Glomerular visceral epithelial cell (primary cell): ENCODE measurements at regions not wholly inside any gene's neighbourhood (a gene's known extent, or its start where the extent isn't known, plus 50 kb on each side); places are given as distances from the start of the nearest gene placed in this dataset.
A peak's percentile ranks its signal among the peaks of the same experiment; 100 is the strongest.

Experiments
- DNase-seq: peaks from one replicate; pipeline ENCODE4 v3.0.0-alpha.2; 2016; ENCODE audit errors: extremely low spot score

- no peak for DNase-seq
These were observed 99.1 kb downstream of the ZNF608 start for GRCh38 chr5:124647352-124647751.

GRCh38 chr5:124645396-124645795 lies 101.0 kb downstream of the ZNF608 start:
- DNase-seq = peak; percentile 88

DNA sequence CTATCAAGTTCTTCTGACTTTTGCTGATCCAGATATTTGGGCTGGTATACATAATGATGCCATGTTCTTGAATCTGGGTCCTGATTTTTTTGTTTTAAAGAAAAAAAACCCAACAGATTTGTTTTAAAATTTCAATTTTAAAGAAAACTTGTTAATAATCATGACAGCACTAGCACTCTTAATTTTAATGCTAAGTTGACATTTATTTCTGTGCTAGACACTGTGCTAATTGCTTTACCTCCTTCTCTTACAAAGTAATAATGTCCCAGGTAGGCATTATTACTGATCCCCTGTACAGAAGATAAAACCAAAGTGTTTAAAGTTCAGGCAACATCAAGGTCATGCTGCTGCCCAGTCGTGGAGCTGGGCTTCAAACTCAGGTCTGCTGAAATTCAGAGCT lies 101.9 kb downstream of the ZNF608 start:
- no peak for DNase-seq

GRCh38 chr5:124644138-124644537 lies 102.3 kb downstream of the ZNF608 start:
- DNase-seq = peak; percentile 62

GRCh38 chr5:124643336-124643735 lies 103.1 kb downstream of the ZNF608 start:
- DNase-seq = no peak

- DNase-seq = no peak
These were observed 104.3 kb downstream of the ZNF608 start for GRCh38 chr5:124642151-124642550.

DNA sequence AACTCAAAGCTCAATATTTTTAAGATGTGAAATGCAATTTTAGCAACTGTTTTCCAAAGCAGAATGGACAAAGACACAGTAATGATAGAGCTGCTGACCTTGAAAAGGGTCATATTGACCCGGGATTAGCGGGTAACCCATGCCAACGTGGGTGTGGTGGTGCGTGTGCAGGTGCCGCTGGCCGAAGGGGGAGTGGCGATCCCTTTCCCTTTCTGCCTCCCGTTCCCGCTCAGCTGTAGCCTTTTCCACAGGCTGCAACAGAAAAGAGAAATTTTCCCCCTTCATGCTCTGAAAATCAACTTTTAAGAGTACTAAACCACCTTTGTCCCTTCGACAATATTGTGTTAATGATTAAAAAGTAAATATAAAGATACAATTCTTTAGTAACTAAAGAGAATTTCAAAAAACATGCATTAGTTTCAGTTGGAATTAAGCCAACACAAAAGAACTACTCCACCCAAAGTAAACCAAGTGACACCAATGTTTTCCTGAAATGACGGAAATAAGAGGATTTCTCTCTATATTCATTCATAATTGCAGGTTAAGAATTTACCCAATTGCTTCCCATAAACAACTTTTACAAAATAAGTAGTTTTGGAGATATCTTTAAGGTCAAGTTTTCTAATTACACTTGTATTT lies 105.2 kb downstream of the ZNF608 start:
- DNase-seq = no peak

GRCh38 chr5:124639095-124639665 lies 107.3 kb downstream of the ZNF608 start:
- DNase-seq = no peak

GRCh38 chr5:124637011-124637410 lies 109.4 kb downstream of the ZNF608 start:
- no peak for DNase-seq

DNA sequence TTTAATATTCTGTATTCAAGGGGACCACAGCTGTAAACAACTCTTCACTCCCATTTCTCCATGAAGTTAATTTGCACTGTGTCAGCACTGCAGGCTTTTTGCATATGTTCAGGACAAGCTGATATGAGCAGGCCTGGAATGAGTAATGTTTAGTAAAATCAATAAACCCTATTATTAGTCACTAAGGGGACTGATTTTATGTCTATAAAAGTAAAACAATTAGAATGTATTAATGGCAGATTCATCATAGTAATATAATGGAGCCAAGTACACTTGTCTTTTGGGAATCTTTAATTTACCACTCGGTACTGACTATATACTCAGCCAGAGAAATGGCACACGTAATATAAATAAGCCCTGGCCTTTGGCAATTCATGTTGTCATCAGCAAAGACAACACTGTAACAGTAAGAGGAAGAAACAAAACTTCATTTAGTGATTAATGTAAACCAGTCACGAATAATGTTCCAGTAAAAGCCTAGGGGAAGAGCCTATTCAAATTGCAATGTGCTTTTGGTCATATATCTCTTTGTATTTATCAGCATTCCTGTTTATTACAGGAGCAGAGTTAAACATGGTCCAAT lies 111.6 kb downstream of the ZNF608 start:
- DNase-seq = no peak

- no peak for DNase-seq
These were observed 112.2 kb downstream of the ZNF608 start for GRCh38 chr5:124634228-124634739.

GRCh38 chr5:124633209-124633608 lies 113.2 kb downstream of the ZNF608 start:
- no peak for DNase-seq

DNA sequence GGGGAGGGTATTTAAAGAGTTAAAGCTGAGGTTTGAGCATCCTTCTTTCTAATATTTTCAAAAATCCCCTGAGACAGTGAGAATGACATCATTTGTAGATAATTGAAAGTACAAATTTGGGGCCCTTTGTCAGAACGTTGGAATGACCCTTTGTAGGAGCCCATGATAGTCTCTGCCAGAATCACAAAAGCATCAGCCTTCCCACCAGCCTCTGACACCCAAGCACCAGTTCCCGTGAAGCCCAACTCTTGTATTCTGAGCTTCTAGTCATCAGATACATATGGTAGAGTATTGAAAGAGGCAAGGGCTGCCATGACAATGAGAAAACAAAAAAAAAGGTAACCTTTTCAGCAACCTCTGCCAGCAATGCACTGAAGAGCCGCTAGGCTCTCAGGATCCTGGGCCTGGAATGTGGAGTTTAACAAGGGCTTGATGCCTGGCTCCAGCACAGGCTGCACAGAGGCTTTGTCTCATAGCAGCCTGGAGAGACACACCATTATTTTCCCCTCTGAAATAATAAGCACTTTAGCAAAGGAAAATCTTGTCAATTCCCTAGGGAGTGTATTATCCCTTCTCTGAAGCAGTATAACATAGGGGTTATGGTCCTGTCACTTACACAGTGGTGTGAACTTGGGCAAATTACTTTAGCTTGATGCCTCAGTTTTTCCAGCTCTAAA lies 114.4 kb downstream of the ZNF608 start:
- peak; percentile 54 for DNase-seq

DNA sequence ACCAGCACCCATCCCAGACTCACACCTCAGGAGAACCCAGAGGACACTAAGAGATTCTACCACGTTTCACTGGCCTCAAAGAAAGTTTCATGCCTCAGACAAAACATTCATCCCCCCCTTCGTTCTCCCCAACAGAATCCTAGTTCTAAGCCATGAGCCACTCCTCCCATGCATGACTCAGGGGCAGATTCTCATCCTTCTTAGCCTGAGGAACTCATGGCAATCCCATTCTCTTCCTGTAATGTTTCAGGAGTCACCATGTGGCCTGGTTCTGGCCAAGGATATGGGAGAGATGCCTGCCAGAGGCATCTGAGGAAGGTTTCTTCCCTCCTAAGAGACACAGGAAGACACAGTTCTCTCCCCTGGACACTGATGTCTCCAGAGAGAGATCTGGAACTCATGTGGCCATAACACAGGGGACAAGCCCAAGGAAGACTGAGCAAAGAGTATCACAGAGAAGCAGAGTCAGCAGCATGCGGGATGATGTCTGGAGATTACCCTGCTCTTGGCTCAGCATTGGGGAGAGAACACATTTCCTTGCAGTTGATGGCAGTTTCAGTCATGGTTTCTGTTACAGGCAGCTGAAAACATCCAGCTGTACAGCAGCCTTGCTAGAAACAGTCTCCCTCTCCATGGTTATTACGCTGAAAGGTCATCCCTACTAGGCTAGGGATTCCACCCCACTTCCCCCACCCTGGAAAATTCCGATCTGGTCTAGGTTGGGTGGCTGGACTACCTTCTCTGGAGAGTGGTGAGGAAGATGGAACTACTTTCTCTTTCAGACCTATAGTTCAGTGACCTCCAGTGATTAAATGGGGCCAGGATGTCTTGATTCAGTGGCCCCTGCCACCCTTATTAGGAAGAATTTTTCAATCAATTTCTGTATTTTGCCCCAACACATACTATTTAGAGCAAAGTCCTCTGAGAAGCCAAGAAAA lies 115.4 kb downstream of the ZNF608 start:
- peak; percentile 57 for DNase-seq

DNA sequence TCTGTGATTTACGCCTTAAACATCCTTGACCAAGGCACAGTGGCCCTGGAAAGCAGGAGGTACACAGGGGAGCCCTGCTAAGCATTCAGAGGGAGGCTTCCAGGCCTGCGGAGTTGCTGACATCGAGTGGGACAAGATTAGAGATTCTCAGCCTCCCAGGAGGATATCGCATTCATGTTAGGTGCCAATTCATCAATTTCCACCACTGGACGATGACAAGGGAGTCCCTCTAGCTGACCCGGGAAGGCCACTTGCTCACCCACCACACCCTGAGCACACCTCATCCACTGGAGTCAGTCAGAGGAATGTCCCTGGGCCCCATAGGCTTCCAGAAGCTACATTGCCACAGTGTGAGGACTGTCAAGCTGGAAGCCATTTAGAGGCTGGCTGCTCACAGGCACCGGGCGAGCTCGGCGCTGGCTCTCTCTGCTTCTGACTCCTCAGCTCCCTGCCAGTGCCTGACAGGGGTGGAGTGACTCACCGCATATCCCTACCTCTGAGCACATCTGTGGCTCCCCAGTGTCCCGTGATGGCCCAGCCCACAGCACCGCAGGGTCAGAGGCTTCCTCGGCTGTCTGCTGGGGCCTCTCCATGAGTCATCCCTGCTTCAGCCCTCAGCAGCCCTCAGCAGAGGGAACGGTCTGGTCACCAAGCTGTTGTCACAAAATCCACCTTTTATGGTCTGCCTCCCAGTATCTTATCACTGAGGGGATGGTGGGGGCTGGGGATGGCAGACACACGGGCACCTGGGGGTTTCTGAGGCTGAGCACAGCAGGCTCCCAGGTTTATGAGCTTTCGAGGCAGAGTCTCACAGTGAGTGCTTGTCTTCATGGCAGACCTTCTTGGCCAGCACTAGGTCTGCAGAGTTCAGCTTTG lies 117.5 kb downstream of the ZNF608 start:
- DNase-seq = peak; percentile 99

- DNase-seq = peak; percentile 61
These were observed 118.4 kb downstream of the ZNF608 start for GRCh38 chr5:124627815-124628595.

GRCh38 chr5:124626053-124626452 lies 120.4 kb downstream of the ZNF608 start:
- no peak for DNase-seq

- DNase-seq = no peak
These were observed 123.2 kb downstream of the ZNF608 start for GRCh38 chr5:124623265-124623664.

- DNase-seq = no peak
These were observed 123.6 kb downstream of the ZNF608 start for GRCh38 chr5:124622851-124623250.

DNA sequence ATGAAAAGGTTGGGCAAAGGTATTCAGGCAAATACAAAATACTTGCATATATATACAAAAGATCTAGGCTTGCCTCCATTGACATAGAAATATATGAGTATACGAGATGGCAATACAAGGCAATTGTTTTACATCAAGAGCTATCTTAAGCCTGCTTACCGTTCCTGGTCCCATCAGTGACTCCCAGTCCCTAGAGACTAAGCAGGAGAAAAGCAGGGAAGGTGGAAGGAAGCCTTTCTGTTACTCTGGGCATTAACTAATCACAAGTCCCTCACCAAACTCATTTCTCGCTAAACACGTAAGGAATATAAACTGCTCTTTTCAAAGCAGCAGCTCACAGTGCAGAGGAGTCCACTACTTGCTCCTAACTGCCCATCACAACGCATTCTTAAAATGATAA lies 125.2 kb downstream of the ZNF608 start:
- no peak for DNase-seq
